ENCODE measurements at regions not wholly inside any gene's neighbourhood (a gene's known extent, or its start where the extent isn't known, plus 50 kb on each side); places are given as distances from the start of the nearest gene placed in this dataset.

DNA sequence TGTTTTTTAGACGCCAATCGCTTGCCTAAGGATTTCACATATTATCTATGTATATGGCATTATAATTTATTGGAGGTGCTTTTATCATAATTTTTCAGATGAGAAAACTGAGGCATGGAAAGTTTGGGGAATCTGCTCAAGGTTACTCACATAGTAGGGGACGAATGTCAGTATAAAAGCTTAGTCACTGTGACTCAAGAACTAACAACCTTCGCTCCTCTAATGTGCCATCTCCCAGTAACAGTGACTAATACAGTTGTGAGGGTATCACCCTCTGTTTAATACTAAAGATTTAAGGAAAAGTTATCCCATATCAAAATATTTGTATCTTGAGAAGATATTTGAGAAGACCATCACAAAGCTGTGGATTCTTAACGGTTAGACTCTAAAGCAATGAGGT lies 353.1 kb upstream of the SPOCK3 start:
- no peaks in the 10 kb centered on the region for H4K20me1 ChIP-seq (replicated peaks in 1 of 2; ENCODE audit: control insufficient read depth in 1 of 2, insufficient read depth in 2 of 2, low read length in 2 of 2)
- no peak overlapping the region for H2BK15ac ChIP-seq (ENCODE audit: low read length)
- no peak overlapping the region for H2AK5ac ChIP-seq (ENCODE audit: low read depth, low read length)
- H2BK5ac ChIP-seq (ENCODE audit: low read depth, low read length), result no peak overlapping the region
- WGBS, 2 experiments (ENCODE audit: extremely low coverage in 1 of 2, insufficient coverage in 1 of 2, insufficient read length in 1 of 2, insufficient replicate concordance in 2 of 2, low coverage in 1 of 2, low lambda C conversion rate in 2 of 2, missing lambda C conversion rate in 1 of 2), result 97% methylated on average over 5 of the region's 5 CpGs; no CpG with 5 or more reads in 1 of the 2 experiments
- no peak overlapping the region for H4K5ac ChIP-seq (ENCODE audit: insufficient read length, low read depth, low read length)
- H3K36me3 ChIP-seq (ENCODE audit: control insufficient read depth in 2 of 4, insufficient read depth in 4 of 4, low read length in 3 of 4), result no peaks in the 10 kb centered on the region
- no peak overlapping the region for H3K4me3 ChIP-seq (ENCODE audit: extremely low read depth in 1 of 4, insufficient read depth in 2 of 4, low read depth in 3 of 4, low read length in 4 of 4)
- H3K23me2 ChIP-seq (ENCODE audit: low read depth, low read length), result no peaks in the 10 kb centered on the region
- no peak overlapping the region for H3K27ac ChIP-seq (ENCODE audit: low read depth, low read length)
- no peaks in the 10 kb centered on the region for H3K27me3 ChIP-seq (replicated peaks in 1 of 4; ENCODE audit: control insufficient read depth in 3 of 4, extremely low read depth in 1 of 4, insufficient read depth in 3 of 4, low read length in 3 of 4)
- no peaks in the 10 kb centered on the region for H3K79me1 ChIP-seq (ENCODE audit: low read depth, low read length)
- H2BK120ac ChIP-seq (replicated peaks; ENCODE audit: low read depth, low read length), result no peak overlapping the region
- no peak for FAIRE-seq
- no peak overlapping the region for H3K9ac ChIP-seq (replicated peaks in 1 of 4; ENCODE audit: extremely low read depth in 1 of 4, low read depth in 3 of 4, low read length in 3 of 4)
- no peak overlapping the region for H3K23ac ChIP-seq (ENCODE audit: insufficient read length)
- no peak overlapping the region for H3K56ac ChIP-seq (replicated peaks; ENCODE audit: insufficient read length, low read depth, low read length)
- no peak overlapping the region for H2BK20ac ChIP-seq (ENCODE audit: low read length)
- DNase-seq (ENCODE audit: low read depth in 1 of 2, low spot score in 2 of 2), result no peak
- CTCF ChIA-PET (ENCODE audit: partially characterized antibody), result no interaction called here
- no peak overlapping the region for H3K4me2 ChIP-seq (ENCODE audit: insufficient read depth in 1 of 2, low read depth in 2 of 2, low read length in 2 of 2)
- POLR2A ChIA-PET (ENCODE audit: partially characterized antibody), result no interaction called here
- H3K18ac ChIP-seq (ENCODE audit: extremely low read depth, low read length), result no peak overlapping the region
- no peaks in the 10 kb centered on the region for H3K4me1 ChIP-seq (replicated peaks in 1 of 4; ENCODE audit: control insufficient read depth in 3 of 4, insufficient read depth in 4 of 4, low read length in 3 of 4)
- no peak overlapping the region for H4K91ac ChIP-seq (replicated peaks; ENCODE audit: insufficient read length, low read length)
- no peak overlapping the region for H3K4ac ChIP-seq (replicated peaks; ENCODE audit: insufficient read length, low read depth, low read length)
- no peak overlapping the region for H2BK12ac ChIP-seq (ENCODE audit: low read depth, low read length)
- 0 out of 4 replicates have a peak, but pooled peaks cover 0 to 2% of the 10 kb centered on the region in 2 experiments for H3K9me3 ChIP-seq (ENCODE audit: insufficient read depth in 2 of 2, low read depth in 1 of 2, low read length in 1 of 2)
- no peaks in the 10 kb centered on the region for H3K79me2 ChIP-seq (ENCODE audit: control insufficient read depth in 1 of 2, insufficient read depth in 2 of 2, low read length in 2 of 2)
- H2AFZ ChIP-seq (ENCODE audit: low read length), result no peak overlapping the region
- H3K14ac ChIP-seq (ENCODE audit: insufficient read length), result no peak overlapping the region
- H4K8ac ChIP-seq (ENCODE audit: extremely low read depth, insufficient read depth, low read length), result no peak overlapping the region
- TF ChIP-seq CREB1 (IDR thresholded peaks at IDR 0.05) (no peak), PHF8 (conservative IDR thresholded peaks at IDR 0.05; ENCODE audit: low read depth, low read length) (no peak), CHD2 (IDR thresholded peaks at IDR 0.05; ENCODE audit: low read length) (no peak), CTBP2 (IDR thresholded peaks at IDR 0.05; ENCODE audit: borderline replicate concordance, insufficient read depth, insufficient read length, low read length) (no peak), HDAC2 (IDR thresholded peaks at IDR 0.05; ENCODE audit: borderline replicate concordance in 1 of 2, low read depth in 2 of 2, low read length in 2 of 2) (no peak), CEBPB (IDR thresholded peaks at IDR 0.05; ENCODE audit: low read depth, low read length) (no peak), FOSL1 (IDR thresholded peaks at IDR 0.05; ENCODE audit: insufficient read depth, low read depth, low read length) (no peak), ASH2L (IDR thresholded peaks at IDR 0.05; ENCODE audit: low read length) (no peak)
